WTC11 (cell line): ENCODE measurements at regions not wholly inside any gene's neighbourhood (a gene's known extent, or its start where the extent isn't known, plus 50 kb on each side); places are given as distances from the start of the nearest gene placed in this dataset.

Source experiments
- ATAC-seq: fragments of 200-7000 bp; cut with Tn5 transposase; 2 replicates; pipeline ENCODE4 v1.10.0; 2021; ENCODE audit warnings: mild to moderate bottlenecking, moderate library complexity
- CTCF ChIA-PET: fragments of 300-600 bp; sonication (Branson Sonifier 250); formaldehyde crosslinking; loops from one replicate; lab custom pipeline; 2021; ENCODE audit warnings: antibody characterized with exemption; lab: Charles Lee
- POLR2A ChIA-PET: fragments of 350-600 bp; sonication (Branson Sonifier 250); formaldehyde crosslinking; loops from one replicate; lab custom pipeline; 2021; ENCODE audit warnings: antibody characterized with exemption; lab: Charles Lee
- DNase-seq: peaks from one replicate; pipeline ENCODE4 v3.0.0; 2021; ENCODE audit warnings: low spot score
- H3K27ac Mint-ChIP-seq: 2 replicates; pipeline ENCODE4 v1.8.0; 2021; ENCODE audit warnings: mixed read lengths
- H3K27me3 Mint-ChIP-seq: 2 replicates; pipeline ENCODE4 v1.8.0; 2021; ENCODE audit warnings: low read depth, mild to moderate bottlenecking, moderate library complexity, mixed read lengths
- H3K36me3 Mint-ChIP-seq: 2 replicates; pipeline ENCODE4 v1.8.0; 2021; ENCODE audit warnings: mixed read lengths
- H3K4me1 Mint-ChIP-seq: 2 replicates; pipeline ENCODE4 v1.8.0; 2022; ENCODE audit warnings: mixed read lengths
- H3K4me3 Mint-ChIP-seq: 2 replicates; pipeline ENCODE4 v1.8.0; 2021; ENCODE audit warnings: mild to moderate bottlenecking, moderate library complexity, mixed read lengths
- H3K9me3 Mint-ChIP-seq: 2 replicates; pipeline ENCODE4 v1.8.0; 2021; ENCODE audit warnings: mixed read lengths
- AFF4 ChIP-seq: sonication (generic); formaldehyde crosslinking; IDR thresholded peaks from 2 replicates; pipeline ENCODE4 v1.8.1; 2023; ENCODE audit warnings: mild to moderate bottlenecking, missing genetic modification reagents, borderline replicate concordance
- ATF6 ChIP-seq: sonication (generic); formaldehyde crosslinking; IDR thresholded peaks from 2 replicates; pipeline ENCODE4 v1.8.1; 2023; ENCODE audit warnings: mild to moderate bottlenecking, missing genetic modification reagents
- CBFB ChIP-seq: sonication (generic); formaldehyde crosslinking; IDR thresholded peaks from 2 replicates; pipeline ENCODE4 v1.8.1; 2022; ENCODE audit warnings: mild to moderate bottlenecking, low read depth, missing genetic modification reagents
- FOXJ3 ChIP-seq: sonication (generic); formaldehyde crosslinking; IDR thresholded peaks from 2 replicates; pipeline ENCODE4 v1.9.0; 2021; ENCODE audit warnings: missing genetic modification reagents, mild to moderate bottlenecking, borderline replicate concordance
- RORB ChIP-seq: fragments of 250-450 bp; sonication (Bioruptor Pico); IDR thresholded peaks from 2 replicates; pipeline ENCODE4 v1.9.0; 2021; ENCODE audit warnings: mild to moderate bottlenecking
- ZNF138 ChIP-seq: sonication (generic); formaldehyde crosslinking; conservative IDR thresholded peaks from 2 replicates; pipeline ENCODE4 v1.8.1; 2022; ENCODE audit warnings: mild to moderate bottlenecking, moderate library complexity, missing genetic modification reagents
- TF ChIP-seq, protein P1 (sequence below): sonication (generic); formaldehyde crosslinking; IDR thresholded peaks from 2 replicates; pipeline ENCODE4 v1.8.1; 2022; ENCODE audit warnings: mild to moderate bottlenecking, moderate library complexity, missing genetic modification reagents
- TF ChIP-seq, protein P2 (sequence below): fragments of 250-450 bp; sonication (Bioruptor Pico); IDR thresholded peaks from 2 replicates; pipeline ENCODE4 v1.9.0; 2021; ENCODE audit warnings: mild to moderate bottlenecking, borderline replicate concordance
- TF ChIP-seq, protein P3 (sequence below): fragments of 250-450 bp; sonication (Bioruptor Pico); IDR thresholded peaks from 2 replicates; pipeline ENCODE4 v1.8.0; 2021; ENCODE audit warnings: mild to moderate bottlenecking

GRCh38 chr14:25882899-25883298 lies 714.9 kb downstream of the NOVA1 start:
- CTCF ChIA-PET: interaction anchor here (1.3 kb wide), 1 partner anchor 125 kb away, joined by 3 read pairs; no protein-coding TSS in a partner anchor
- Mint-ChIP-seq H3K4me3 (no peak overlapping the region), H3K4me1 (peaks cover 6% of the 10 kb centered on the region), H3K36me3 (no peaks in the 10 kb centered on the region), H3K27ac (no peak overlapping the region), H3K27me3 (no peaks in the 10 kb centered on the region), H3K9me3 (no peaks in the 10 kb centered on the region)
- TF ChIP-seq, protein P1, sequence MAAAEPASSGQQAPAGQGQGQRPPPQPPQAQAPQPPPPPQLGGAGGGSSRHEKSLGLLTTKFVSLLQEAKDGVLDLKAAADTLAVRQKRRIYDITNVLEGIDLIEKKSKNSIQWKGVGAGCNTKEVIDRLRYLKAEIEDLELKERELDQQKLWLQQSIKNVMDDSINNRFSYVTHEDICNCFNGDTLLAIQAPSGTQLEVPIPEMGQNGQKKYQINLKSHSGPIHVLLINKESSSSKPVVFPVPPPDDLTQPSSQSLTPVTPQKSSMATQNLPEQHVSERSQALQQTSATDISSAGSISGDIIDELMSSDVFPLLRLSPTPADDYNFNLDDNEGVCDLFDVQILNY (CRISPR knock-in tag): no peak
- no peak for TF ChIP-seq FOXJ3 (CRISPR knock-in tag)
- POLR2A ChIA-PET: no interaction called here
- DNase-seq: no peak
- ATAC-seq: no peak

- Mint-ChIP-seq H3K9me3 (no peaks in the 10 kb centered on the region), H3K27me3 (no peaks in the 10 kb centered on the region), H3K4me3 (no peak overlapping the region)
- CTCF ChIA-PET: no interaction called here
- no peak for DNase-seq
- TF ChIP-seq ATF6 (CRISPR knock-in tag): no peak
- TF ChIP-seq AFF4 (CRISPR knock-in tag): no peak
- no peak for TF ChIP-seq CBFB (CRISPR knock-in tag)
- TF ChIP-seq RORB (CRISPR knock-in tag): no peak
- TF ChIP-seq, protein P2, sequence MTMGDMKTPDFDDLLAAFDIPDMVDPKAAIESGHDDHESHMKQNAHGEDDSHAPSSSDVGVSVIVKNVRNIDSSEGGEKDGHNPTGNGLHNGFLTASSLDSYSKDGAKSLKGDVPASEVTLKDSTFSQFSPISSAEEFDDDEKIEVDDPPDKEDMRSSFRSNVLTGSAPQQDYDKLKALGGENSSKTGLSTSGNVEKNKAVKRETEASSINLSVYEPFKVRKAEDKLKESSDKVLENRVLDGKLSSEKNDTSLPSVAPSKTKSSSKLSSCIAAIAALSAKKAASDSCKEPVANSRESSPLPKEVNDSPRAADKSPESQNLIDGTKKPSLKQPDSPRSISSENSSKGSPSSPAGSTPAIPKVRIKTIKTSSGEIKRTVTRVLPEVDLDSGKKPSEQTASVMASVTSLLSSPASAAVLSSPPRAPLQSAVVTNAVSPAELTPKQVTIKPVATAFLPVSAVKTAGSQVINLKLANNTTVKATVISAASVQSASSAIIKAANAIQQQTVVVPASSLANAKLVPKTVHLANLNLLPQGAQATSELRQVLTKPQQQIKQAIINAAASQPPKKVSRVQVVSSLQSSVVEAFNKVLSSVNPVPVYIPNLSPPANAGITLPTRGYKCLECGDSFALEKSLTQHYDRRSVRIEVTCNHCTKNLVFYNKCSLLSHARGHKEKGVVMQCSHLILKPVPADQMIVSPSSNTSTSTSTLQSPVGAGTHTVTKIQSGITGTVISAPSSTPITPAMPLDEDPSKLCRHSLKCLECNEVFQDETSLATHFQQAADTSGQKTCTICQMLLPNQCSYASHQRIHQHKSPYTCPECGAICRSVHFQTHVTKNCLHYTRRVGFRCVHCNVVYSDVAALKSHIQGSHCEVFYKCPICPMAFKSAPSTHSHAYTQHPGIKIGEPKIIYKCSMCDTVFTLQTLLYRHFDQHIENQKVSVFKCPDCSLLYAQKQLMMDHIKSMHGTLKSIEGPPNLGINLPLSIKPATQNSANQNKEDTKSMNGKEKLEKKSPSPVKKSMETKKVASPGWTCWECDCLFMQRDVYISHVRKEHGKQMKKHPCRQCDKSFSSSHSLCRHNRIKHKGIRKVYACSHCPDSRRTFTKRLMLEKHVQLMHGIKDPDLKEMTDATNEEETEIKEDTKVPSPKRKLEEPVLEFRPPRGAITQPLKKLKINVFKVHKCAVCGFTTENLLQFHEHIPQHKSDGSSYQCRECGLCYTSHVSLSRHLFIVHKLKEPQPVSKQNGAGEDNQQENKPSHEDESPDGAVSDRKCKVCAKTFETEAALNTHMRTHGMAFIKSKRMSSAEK (CRISPR knock-in tag): no peak
- TF ChIP-seq, protein P3, sequence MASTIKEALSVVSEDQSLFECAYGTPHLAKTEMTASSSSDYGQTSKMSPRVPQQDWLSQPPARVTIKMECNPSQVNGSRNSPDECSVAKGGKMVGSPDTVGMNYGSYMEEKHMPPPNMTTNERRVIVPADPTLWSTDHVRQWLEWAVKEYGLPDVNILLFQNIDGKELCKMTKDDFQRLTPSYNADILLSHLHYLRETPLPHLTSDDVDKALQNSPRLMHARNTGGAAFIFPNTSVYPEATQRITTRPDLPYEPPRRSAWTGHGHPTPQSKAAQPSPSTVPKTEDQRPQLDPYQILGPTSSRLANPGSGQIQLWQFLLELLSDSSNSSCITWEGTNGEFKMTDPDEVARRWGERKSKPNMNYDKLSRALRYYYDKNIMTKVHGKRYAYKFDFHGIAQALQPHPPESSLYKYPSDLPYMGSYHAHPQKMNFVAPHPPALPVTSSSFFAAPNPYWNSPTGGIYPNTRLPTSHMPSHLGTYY (CRISPR knock-in tag): no peak
- TF ChIP-seq ZNF138 (CRISPR knock-in tag): no peak
- TF ChIP-seq, all 79 proteins: peak for 0
- Mint-ChIP-seq H3K27ac (no peak overlapping the region), H3K4me1 (peaks cover 2% of the 10 kb centered on the region; the same call in 1 of the 2 replicates), H3K36me3 (no peaks in the 10 kb centered on the region)
- ATAC-seq: no peak
- POLR2A ChIA-PET: no interaction called here
These were observed 722.4 kb downstream of the NOVA1 start for GRCh38 chr14:25875475-25875874.
